Stimulated activated CD8-positive, alpha-beta memory T cell treated with anti-CD3 and anti-CD28 coated beads, Interleukin-2, amount 100 ng/mL, for 48 hours (primary cell): ENCODE measurements at regions not wholly inside any gene's neighbourhood (a gene's known extent, or its start where the extent isn't known, plus 50 kb on each side); places are given as distances from the start of the nearest gene placed in this dataset.
"Not testable (repeated sequence)": the region's sequence is repeated elsewhere in the genome, so short reads cannot be mapped to it uniquely, and the experiment has no call there.

Experiments used
- DNase-seq, 2 donors: peaks; one replicate each; pipeline ENCODE4 v3.0.0-alpha.2; 2020; ENCODE audit warnings: low read depth in 2 of 2

- DNase-seq = no peak
Observed at GRCh38 chr16:66023481-66023880, 343.0 kb upstream of the CDH5 start.

GRCh38 chr16:66020642-66021041 is 345.8 kb upstream of the CDH5 start:
- no peak for DNase-seq

- DNase-seq = no peak
Observed at GRCh38 chr16:66020046-66020445, 346.4 kb upstream of the CDH5 start.

GRCh38 chr16:66019502-66019901 is 347.0 kb upstream of the CDH5 start:
- not testable (repeated sequence) for DNase-seq

GRCh38 chr16:66014221-66014620 is 352.3 kb upstream of the CDH5 start:
- no peak for DNase-seq

- DNase-seq = no peak
Observed at GRCh38 chr16:66013486-66013885, 353.0 kb upstream of the CDH5 start.

- DNase-seq = no peak
Observed at GRCh38 chr16:66008136-66008535, 358.4 kb upstream of the CDH5 start.

- no peak for DNase-seq
Observed at GRCh38 chr16:66007717-66008116, 358.8 kb upstream of the CDH5 start.

- DNase-seq = no peak
Observed at GRCh38 chr16:66006485-66006884, 360.0 kb upstream of the CDH5 start.

GRCh38 chr16:66004699-66005098 is 361.8 kb upstream of the CDH5 start:
- no peak for DNase-seq

GRCh38 chr16:66003201-66003600 is 363.3 kb upstream of the CDH5 start:
- no peak for DNase-seq

- DNase-seq = no peak
Observed at GRCh38 chr16:66002601-66003000, 363.9 kb upstream of the CDH5 start.

GRCh38 chr16:66001432-66001831 is 365.1 kb upstream of the CDH5 start:
- no peak for DNase-seq

- DNase-seq = no peak
Observed at GRCh38 chr16:65998443-65998842, 368.0 kb upstream of the CDH5 start.

- DNase-seq = no peak
Observed at GRCh38 chr16:65994291-65994690, 372.2 kb upstream of the CDH5 start.

- DNase-seq = no peak
Observed at GRCh38 chr16:65991149-65991701, 375.3 kb upstream of the CDH5 start.

- DNase-seq = no peak
Observed at GRCh38 chr16:65989861-65990604, 376.5 kb upstream of the CDH5 start.

GRCh38 chr16:65988024-65988595 is 378.4 kb upstream of the CDH5 start:
- DNase-seq = no peak

- DNase-seq = no peak
Observed at GRCh38 chr16:65984296-65984695, 382.2 kb upstream of the CDH5 start.

- no peak for DNase-seq
Observed at GRCh38 chr16:65981057-65981456, 385.4 kb upstream of the CDH5 start.

- no peak for DNase-seq
Observed at GRCh38 chr16:65975049-65975708, 391.3 kb upstream of the CDH5 start.

GRCh38 chr16:65967376-65967775 is 399.1 kb upstream of the CDH5 start:
- no peak for DNase-seq

GRCh38 chr16:65965628-65966027 is 400.9 kb upstream of the CDH5 start:
- no peak for DNase-seq
